C4-2B (cell line): ENCODE measurements at regions not wholly inside any gene's neighbourhood (a gene's known extent, or its start where the extent isn't known, plus 50 kb on each side); places are given as distances from the start of the nearest gene placed in this dataset.

Source experiments
- CTCF ChIP-seq: fragments of 450-650 bp; conservative IDR thresholded peaks from 2 replicates; pipeline ENCODE4 v1.5.1; 2017; ENCODE audit warnings: mild to moderate bottlenecking
- ZFX ChIP-seq: fragments of 450-650 bp; IDR thresholded peaks from 2 replicates; pipeline ENCODE4 v1.6.1; 2017

GRCh38 chr4:66252291-66252690 is 582.0 kb upstream of the EPHA5 start:
- TF ChIP-seq CTCF (peak; percentile 27), ZFX (no peak)
